Body of pancreas (tissue), 4 donors: ENCODE measurements at regions not wholly inside any gene's neighbourhood (a gene's known extent, or its start where the extent isn't known, plus 50 kb on each side); places are given as distances from the start of the nearest gene placed in this dataset.

Source experiments
- CTCF ChIP-seq, 7 experiments: fragments of 450-650 bp in 4 of 7; fragments of 200-600 bp in 3 of 7; sonication (generic) in 3 of 7; IDR thresholded peaks; one replicate each; pipeline ENCODE4 v1.5.1; 2016 to 2019; ENCODE audit warnings: antibody characterized with exemption in 7 of 7
- POLR2A ChIP-seq, 3 donors: fragments of 450-650 bp; IDR thresholded peaks; one replicate each; pipeline ENCODE4 v1.6.1; 2016; ENCODE audit warnings: antibody characterized with exemption in 3 of 3, mild to moderate bottlenecking in 2 of 3

GRCh38 chr9:31677415-31677814, 707.0 kb upstream of the ACO1 start:
- TF ChIP-seq CTCF (IDR thresholded peaks at IDR 0.05): no peak
- TF ChIP-seq POLR2A (IDR thresholded peaks at IDR 0.05): no peak
